HAP-1 (cell line): ENCODE measurements at regions not wholly inside any gene's neighbourhood (a gene's known extent, or its start where the extent isn't known, plus 50 kb on each side); places are given as distances from the start of the nearest gene placed in this dataset.

Source experiments
- DNase-seq, 2 experiments: peaks; one replicate each; pipeline ENCODE4 v3.0.0-alpha.2; 2016 to 2020; ENCODE audit warnings: low spot score in 2 of 2
- H3K27me3 ChIP-seq: fragments of 250-450 bp; sonication (Bioruptor Pico); 2 replicates; pipeline ENCODE4 v1.5.1; 2020; ENCODE audit warnings: low read depth, mild to moderate bottlenecking, moderate library complexity
- H3K36me3 ChIP-seq: fragments of 250-450 bp; sonication (Bioruptor Pico); replicated peaks from 2 replicates; pipeline ENCODE4 v1.5.1; 2020; ENCODE audit warnings: mild to moderate bottlenecking
- H3K4me1 ChIP-seq: fragments of 250-450 bp; sonication (Bioruptor Pico); 2 replicates; pipeline ENCODE4 v1.5.1; 2020; ENCODE audit warnings: mild to moderate bottlenecking
- H3K4me3 ChIP-seq: fragments of 250-450 bp; sonication (Bioruptor Pico); 2 replicates; pipeline ENCODE4 v1.5.1; 2020; ENCODE audit warnings: mild to moderate bottlenecking, moderate library complexity
- H3K9me3 ChIP-seq: fragments of 250-450 bp; sonication (Bioruptor Pico); 2 replicates; pipeline ENCODE4 v1.5.1; 2020; ENCODE audit warnings: mild to moderate bottlenecking, moderate library complexity
- in situ Hi-C: fragments of 300-500 bp; cut with MboI; formaldehyde crosslinking; loops from 3 replicates; pipeline ENCODE4 v1.14.3; 2020; ENCODE audit warnings: low sequenced_read_pairs, inconsistent platforms, mixed read lengths

- no peak overlapping the region for H3K4me3 ChIP-seq
- in situ Hi-C loops, result no loop called here
- no peaks in the 10 kb centered on the region for H3K4me1 ChIP-seq
- no peak for DNase-seq
- no peaks in the 10 kb centered on the region for H3K36me3 ChIP-seq
- H3K9me3 ChIP-seq, result no peaks in the 10 kb centered on the region
- no peaks in the 10 kb centered on the region for H3K27me3 ChIP-seq
These were observed 317.8 kb upstream of the MKI67 start for GRCh38 chr10:128443925-128444518.

GRCh38 chr10:128448796-128449195 is 322.6 kb upstream of the MKI67 start:
- Histone ChIP-seq H3K36me3 (no peaks in the 10 kb centered on the region), H3K9me3 (no peaks in the 10 kb centered on the region), H3K4me3 (no peak overlapping the region), H3K4me1 (no peaks in the 10 kb centered on the region), H3K27me3 (no peaks in the 10 kb centered on the region)
- no peak for DNase-seq
- in situ Hi-C loops, result no loop called here

- in situ Hi-C loops, result no loop called here
- Histone ChIP-seq H3K9me3 (no peaks in the 10 kb centered on the region), H3K36me3 (no peaks in the 10 kb centered on the region), H3K4me1 (no peaks in the 10 kb centered on the region), H3K27me3 (no peaks in the 10 kb centered on the region), H3K4me3 (no peak overlapping the region)
- DNase-seq, result no peak
These were observed 325.7 kb upstream of the MKI67 start for GRCh38 chr10:128451879-128452278.

GRCh38 chr10:128456271-128456670 is 330.0 kb upstream of the MKI67 start:
- H3K36me3 ChIP-seq, result no peaks in the 10 kb centered on the region

GRCh38 chr10:128457136-128457535 is 330.9 kb upstream of the MKI67 start:
- H3K27me3 ChIP-seq, result no peaks in the 10 kb centered on the region
- in situ Hi-C loops, result no loop called here
- H3K4me3 ChIP-seq, result no peak overlapping the region
- DNase-seq, result no peak
- H3K4me1 ChIP-seq, result no peaks in the 10 kb centered on the region
- no peaks in the 10 kb centered on the region for H3K36me3 ChIP-seq
- H3K9me3 ChIP-seq, result no peaks in the 10 kb centered on the region

More at GRCh38 chr10:128456271-128456670, 330.0 kb upstream of the MKI67 start:
- in situ Hi-C loops, result no loop called here
- Histone ChIP-seq H3K4me3 (no peak overlapping the region), H3K27me3 (no peaks in the 10 kb centered on the region), H3K9me3 (no peaks in the 10 kb centered on the region), H3K4me1 (no peaks in the 10 kb centered on the region)
- no peak for DNase-seq

- Histone ChIP-seq H3K4me3 (no peak overlapping the region), H3K9me3 (no peaks in the 10 kb centered on the region), H3K27me3 (no peaks in the 10 kb centered on the region), H3K4me1 (no peaks in the 10 kb centered on the region), H3K36me3 (no peaks in the 10 kb centered on the region)
- in situ Hi-C loops, result no loop called here
- DNase-seq, result no peak
These were observed 335.8 kb upstream of the MKI67 start for GRCh38 chr10:128461991-128462390.

GRCh38 chr10:128462844-128463243 is 336.6 kb upstream of the MKI67 start:
- no peaks in the 10 kb centered on the region for H3K4me1 ChIP-seq
- no peak overlapping the region for H3K4me3 ChIP-seq
- H3K27me3 ChIP-seq, result no peaks in the 10 kb centered on the region
- no peaks in the 10 kb centered on the region for H3K9me3 ChIP-seq
- DNase-seq, result no peak
- no peaks in the 10 kb centered on the region for H3K36me3 ChIP-seq
- in situ Hi-C loops, result no loop called here

- Histone ChIP-seq H3K27me3 (no peaks in the 10 kb centered on the region), H3K9me3 (no peaks in the 10 kb centered on the region), H3K36me3 (no peaks in the 10 kb centered on the region), H3K4me3 (no peak overlapping the region), H3K4me1 (no peaks in the 10 kb centered on the region)
- DNase-seq, result peak; percentile 39 to 50
- in situ Hi-C loops, result no loop called here
These were observed 338.0 kb upstream of the MKI67 start for GRCh38 chr10:128463991-128464760.

GRCh38 chr10:128465697-128466096 is 339.5 kb upstream of the MKI67 start:
- no peaks in the 10 kb centered on the region for H3K9me3 ChIP-seq
- in situ Hi-C loops, result no loop called here

GRCh38 chr10:128466831-128467371 is 340.7 kb upstream of the MKI67 start:
- in situ Hi-C loops, result no loop called here
- H3K36me3 ChIP-seq, result no peaks in the 10 kb centered on the region
- DNase-seq, result no peak
- H3K4me3 ChIP-seq, result no peak overlapping the region
- H3K9me3 ChIP-seq, result no peaks in the 10 kb centered on the region
- H3K4me1 ChIP-seq, result no peaks in the 10 kb centered on the region
- H3K27me3 ChIP-seq, result no peaks in the 10 kb centered on the region

More at GRCh38 chr10:128465697-128466096, 339.5 kb upstream of the MKI67 start:
- no peak for DNase-seq
- no peaks in the 10 kb centered on the region for H3K27me3 ChIP-seq
- no peak overlapping the region for H3K4me3 ChIP-seq
- H3K4me1 ChIP-seq, result no peaks in the 10 kb centered on the region
- H3K36me3 ChIP-seq, result no peaks in the 10 kb centered on the region

GRCh38 chr10:128468462-128468861 is 342.2 kb upstream of the MKI67 start:
- in situ Hi-C loops, result no loop called here
- Histone ChIP-seq H3K27me3 (no peaks in the 10 kb centered on the region), H3K36me3 (no peaks in the 10 kb centered on the region), H3K9me3 (no peaks in the 10 kb centered on the region), H3K4me3 (no peak overlapping the region), H3K4me1 (no peaks in the 10 kb centered on the region)
- no peak for DNase-seq

- H3K9me3 ChIP-seq, result no peaks in the 10 kb centered on the region
- no peak overlapping the region for H3K4me3 ChIP-seq
- in situ Hi-C loops, result no loop called here
- no peaks in the 10 kb centered on the region for H3K27me3 ChIP-seq
- no peaks in the 10 kb centered on the region for H3K36me3 ChIP-seq
- no peak for DNase-seq
- no peaks in the 10 kb centered on the region for H3K4me1 ChIP-seq
These were observed 343.3 kb upstream of the MKI67 start for GRCh38 chr10:128469515-128469914.

- no peaks in the 10 kb centered on the region for H3K9me3 ChIP-seq
- no peaks in the 10 kb centered on the region for H3K4me1 ChIP-seq
- in situ Hi-C loops, result no loop called here
- H3K4me3 ChIP-seq, result no peak overlapping the region
- no peaks in the 10 kb centered on the region for H3K36me3 ChIP-seq
- H3K27me3 ChIP-seq, result no peaks in the 10 kb centered on the region
- DNase-seq, result no peak
These were observed 344.2 kb upstream of the MKI67 start for GRCh38 chr10:128470321-128470965.

GRCh38 chr10:128471151-128471550 is 344.9 kb upstream of the MKI67 start:
- no peak overlapping the region for H3K4me3 ChIP-seq
- DNase-seq, result no peak
- H3K9me3 ChIP-seq, result no peaks in the 10 kb centered on the region
- no peaks in the 10 kb centered on the region for H3K4me1 ChIP-seq
- in situ Hi-C loops, result no loop called here
- H3K27me3 ChIP-seq, result no peaks in the 10 kb centered on the region
- no peaks in the 10 kb centered on the region for H3K36me3 ChIP-seq
